B cell (primary cell): ENCODE measurements at regions not wholly inside any gene's neighbourhood (a gene's known extent, or its start where the extent isn't known, plus 50 kb on each side); places are given as distances from the start of the nearest gene placed in this dataset.

Source experiments
- ATAC-seq: fragments of 200-7000 bp; cut with Tn5 transposase; one replicate; pipeline ENCODE4 v1.10.0; 2021; ENCODE audit warnings: low read depth, mild to moderate bottlenecking, moderate number of reproducible peaks, moderate library complexity
- CTCF ChIA-PET: fragments of 350-600 bp; sonication (Branson Sonifier 250); formaldehyde crosslinking; loops from one replicate; lab custom pipeline; 2021; ENCODE audit warnings: antibody characterized with exemption, inconsistent platforms; lab: Charles Lee
- POLR2A ChIA-PET: fragments of 350-600 bp; sonication (Branson Sonifier 250); formaldehyde crosslinking; loops from one replicate; lab custom pipeline; 2021; ENCODE audit warnings: antibody characterized with exemption; lab: Charles Lee
- DNase-seq: peaks from one replicate; pipeline ENCODE4 v3.0.0; 2013
- H2AFZ ChIP-seq: 2 replicates; pipeline ENCODE4 v1.6.1; 2012; ENCODE audit warnings: mild to moderate bottlenecking, low read depth, low read length; ENCODE audit not compliant: insufficient read depth, poor library complexity, severe bottlenecking
- H3K27ac ChIP-seq, 2 donors: 1 replicate in 1 of 2; 2 replicates in 1 of 2; pipeline ENCODE4 v1.5.1; 2012 to 2013; ENCODE audit warnings: low read length in 2 of 2, mild to moderate bottlenecking in 2 of 2, moderate library complexity in 1 of 2
- H3K27me3 ChIP-seq, 4 experiments: fragments of 200-600 bp in 1 of 4; sonication (generic) in 1 of 4; replicated peaks in 1 of 4; 1 replicate in 2 of 4; 2 replicates in 2 of 4; pipeline versions ENCODE4 v1.6.1 to v1.7.0; 2013 to 2016; ENCODE audit warnings: low read length in 3 of 4, mild to moderate bottlenecking in 2 of 4, mixed read lengths in 1 of 4, moderate library complexity in 1 of 4; ENCODE audit not compliant: insufficient read depth in 4 of 4, control insufficient read depth in 3 of 4; ENCODE audit errors: control extremely low read depth in 1 of 4
- H3K36me3 ChIP-seq, 2 experiments: replicated peaks in 1 of 2; 1 replicate in 1 of 2; 2 replicates in 1 of 2; pipeline versions ENCODE4 v1.6.1 to v1.7.1; 2013; ENCODE audit warnings: low read length in 1 of 2; ENCODE audit not compliant: insufficient read depth in 2 of 2, control insufficient read depth in 1 of 2; ENCODE audit errors: control extremely low read depth in 1 of 2, extremely low read depth in 1 of 2
- H3K4me1 ChIP-seq, 2 donors: fragments of 200-600 bp in 1 of 2; sonication (generic) in 1 of 2; 1 replicate in 1 of 2; 2 replicates in 1 of 2; pipeline versions ENCODE4 v1.5.1 to v1.6.1; 2013 to 2017; ENCODE audit warnings: low read length in 2 of 2; ENCODE audit not compliant: control insufficient read depth in 2 of 2, insufficient read depth in 2 of 2
- H3K4me2 ChIP-seq: replicated peaks from 2 replicates; pipeline ENCODE3; 2012; ENCODE audit warnings: mild to moderate bottlenecking, low read depth, low read length; ENCODE audit not compliant: poor library complexity, severe bottlenecking
- H3K4me3 ChIP-seq, 5 experiments: fragments of 200-600 bp in 1 of 5; sonication (generic) in 1 of 5; 1 replicate in 3 of 5; 2 replicates in 2 of 5; pipeline versions ENCODE4 v1.5.1 to v1.7.0; 2011 to 2016; ENCODE audit warnings: low read length in 4 of 5, mild to moderate bottlenecking in 4 of 5, low read depth in 2 of 5, control low read depth in 1 of 5, moderate library complexity in 1 of 5; ENCODE audit not compliant: insufficient read depth in 1 of 5; ENCODE audit errors: control extremely low read depth in 1 of 5, extremely low read depth in 1 of 5
- H3K79me2 ChIP-seq: fragments of 200-600 bp; sonication (generic); one replicate; pipeline ENCODE4 v1.6.0; 2016; ENCODE audit warnings: low read length; ENCODE audit not compliant: control insufficient read depth, insufficient read depth
- H3K9ac ChIP-seq: fragments of 200-600 bp; sonication (generic); 2 replicates; pipeline ENCODE4 v1.6.1; 2017; ENCODE audit warnings: mild to moderate bottlenecking, low read length, moderate library complexity
- H3K9me3 ChIP-seq, 3 donors: one replicate each; pipeline versions ENCODE4 v1.6.1 to v1.7.1; 2013; ENCODE audit warnings: low read length in 2 of 3; ENCODE audit not compliant: control insufficient read depth in 2 of 3, insufficient read depth in 1 of 3; ENCODE audit errors: control extremely low read depth in 1 of 3
- H4K20me1 ChIP-seq: 2 replicates; pipeline ENCODE4 v1.6.0; 2012; ENCODE audit warnings: mild to moderate bottlenecking, low read length; ENCODE audit not compliant: insufficient read depth, control insufficient read depth, poor library complexity, severe bottlenecking
- H3K27ac Mint-ChIP-seq: one replicate; pipeline ENCODE4 v1.8.0; 2021; ENCODE audit warnings: mixed read lengths
- H3K27me3 Mint-ChIP-seq: one replicate; pipeline ENCODE4 v1.8.0; 2021; ENCODE audit warnings: mixed read lengths
- H3K4me1 Mint-ChIP-seq: one replicate; pipeline ENCODE4 v1.8.0; 2021; ENCODE audit warnings: mixed read lengths
- H3K4me3 Mint-ChIP-seq: one replicate; pipeline ENCODE4 v1.8.0; 2021; ENCODE audit warnings: mixed read lengths
- H3K9me3 Mint-ChIP-seq: one replicate; pipeline ENCODE4 v1.8.0; 2022; ENCODE audit warnings: mixed read lengths; ENCODE audit not compliant: insufficient read depth
- EZH2 ChIP-seq: IDR thresholded peaks from 2 replicates; pipeline ENCODE4 v1.6.1; 2012; ENCODE audit warnings: borderline replicate concordance, low read depth, mild to moderate bottlenecking, moderate library complexity, low read length; ENCODE audit not compliant: insufficient read depth, poor library complexity, severe bottlenecking
- WGBS: methylation state at CpG from one replicate; pipeline ENCODE4 v1.1.5; 2013; ENCODE audit warnings: missing lambda C conversion rate; ENCODE audit not compliant: insufficient coverage; 5-methylcytosine and 5-hydroxymethylcytosine counted together
- intact Hi-C: fragments of 100-400 bp; cut with micrococcal nuclease; formaldehyde crosslinking; loops from one replicate; pipeline ENCODE4 v1.10.0; 2022
- TF ChIP-seq, protein P1 (sequence below): fragments of 200-600 bp; IDR thresholded peaks from one replicate; pipeline ENCODE4 v1.8.0; 2022; ENCODE audit warnings: antibody characterized with exemption, mild to moderate bottlenecking

DNA sequence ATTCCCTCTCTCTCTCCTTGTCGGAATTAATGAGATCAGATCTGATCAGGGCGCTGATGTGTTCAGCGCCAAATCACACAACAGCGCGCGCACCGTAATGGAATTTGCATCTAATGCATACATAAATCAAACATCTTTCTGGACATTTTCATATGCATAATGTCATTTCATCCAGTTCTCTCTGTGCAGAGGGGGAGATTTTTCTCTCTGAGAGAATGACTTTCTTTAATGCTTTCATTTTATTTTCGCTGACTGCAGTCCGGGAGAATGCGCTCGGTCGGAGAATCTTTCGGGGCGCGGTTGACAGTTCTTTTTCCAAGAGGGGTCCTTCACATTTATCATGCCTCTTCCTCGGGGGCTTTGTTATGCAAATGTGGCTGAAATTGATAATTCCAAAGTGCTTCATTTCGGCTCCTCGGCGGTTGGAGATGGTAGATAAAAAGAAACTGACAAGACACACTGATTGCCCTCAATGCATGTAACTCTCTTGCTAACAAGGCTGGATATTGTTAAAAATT is 615.9 kb downstream of the VRK1 start:
- Histone ChIP-seq H3K27ac (no peak overlapping the region), H2AFZ (no peak overlapping the region), H4K20me1 (no peaks in the 10 kb centered on the region), H3K4me3 (peak overlapping the region in 1 of 5 experiments; percentile 26), H3K9me3 (peaks cover 0 to 5% (median 0%) of the 10 kb centered on the region in 3 donors), H3K36me3 (no peaks in the 10 kb centered on the region), H3K27me3 (peaks cover 0 to 35% (median 15%) of the 10 kb centered on the region in 4 experiments), H3K9ac (no peak overlapping the region), H3K4me2 (peak overlapping the region; percentile 6), H3K79me2 (no peaks in the 10 kb centered on the region), H3K4me1 (no peaks in the 10 kb centered on the region)
- H3K4me1 Mint-ChIP-seq = no peaks in the 10 kb centered on the region
- TF ChIP-seq EZH2 = no peak
- TF ChIP-seq, protein P1, sequence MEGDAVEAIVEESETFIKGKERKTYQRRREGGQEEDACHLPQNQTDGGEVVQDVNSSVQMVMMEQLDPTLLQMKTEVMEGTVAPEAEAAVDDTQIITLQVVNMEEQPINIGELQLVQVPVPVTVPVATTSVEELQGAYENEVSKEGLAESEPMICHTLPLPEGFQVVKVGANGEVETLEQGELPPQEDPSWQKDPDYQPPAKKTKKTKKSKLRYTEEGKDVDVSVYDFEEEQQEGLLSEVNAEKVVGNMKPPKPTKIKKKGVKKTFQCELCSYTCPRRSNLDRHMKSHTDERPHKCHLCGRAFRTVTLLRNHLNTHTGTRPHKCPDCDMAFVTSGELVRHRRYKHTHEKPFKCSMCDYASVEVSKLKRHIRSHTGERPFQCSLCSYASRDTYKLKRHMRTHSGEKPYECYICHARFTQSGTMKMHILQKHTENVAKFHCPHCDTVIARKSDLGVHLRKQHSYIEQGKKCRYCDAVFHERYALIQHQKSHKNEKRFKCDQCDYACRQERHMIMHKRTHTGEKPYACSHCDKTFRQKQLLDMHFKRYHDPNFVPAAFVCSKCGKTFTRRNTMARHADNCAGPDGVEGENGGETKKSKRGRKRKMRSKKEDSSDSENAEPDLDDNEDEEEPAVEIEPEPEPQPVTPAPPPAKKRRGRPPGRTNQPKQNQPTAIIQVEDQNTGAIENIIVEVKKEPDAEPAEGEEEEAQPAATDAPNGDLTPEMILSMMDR = no peak
- CTCF ChIA-PET = no interaction called here
- H3K9me3 Mint-ChIP-seq = no peaks in the 10 kb centered on the region
- no peak overlapping the region for H3K27ac Mint-ChIP-seq
- H3K4me3 Mint-ChIP-seq = no peak overlapping the region
- DNase-seq = no peak
- ATAC-seq = no peak
- POLR2A ChIA-PET = no interaction called here
- peaks cover 15% of the 10 kb centered on the region for H3K27me3 Mint-ChIP-seq
- WGBS = 11% methylated on average over 7 of the region's 19 CpGs
- intact Hi-C loops = no loop called here

DNA sequence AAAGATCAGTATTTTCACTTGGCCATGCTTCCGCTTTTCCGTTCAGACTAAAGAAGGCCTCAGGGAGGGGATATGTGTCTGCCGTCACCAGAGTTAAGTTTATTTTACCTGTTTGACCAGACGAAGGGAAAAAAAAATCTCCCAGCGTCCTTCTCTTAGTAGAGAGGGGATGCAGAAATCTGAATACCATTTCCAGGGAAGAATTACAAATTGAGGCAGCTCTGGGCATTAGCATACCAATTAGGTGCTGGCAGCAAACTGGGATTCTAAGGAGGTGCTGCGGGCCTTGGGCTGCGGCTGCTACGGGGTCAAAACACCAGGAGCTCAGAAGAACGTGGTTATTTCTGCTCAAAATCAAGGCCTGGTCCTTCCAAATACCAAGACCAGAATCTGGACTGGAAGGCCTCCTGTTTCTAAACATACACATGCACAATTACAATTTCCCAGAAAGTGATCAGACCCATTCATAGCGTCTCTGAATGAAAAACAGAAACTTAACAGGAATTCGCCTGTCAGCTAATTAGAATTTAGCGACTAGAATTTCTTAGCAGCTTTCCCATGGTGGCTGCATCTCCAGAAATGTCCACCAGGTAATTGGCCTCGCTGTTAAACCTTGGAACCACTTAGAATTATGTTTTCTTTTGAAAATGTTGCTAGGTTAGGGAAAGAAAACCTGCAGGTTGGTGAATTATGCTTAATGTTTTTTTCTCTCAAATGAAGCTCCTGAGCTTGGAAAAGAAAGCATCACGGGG is 617.0 kb downstream of the VRK1 start:
- H3K4me2 ChIP-seq = no peak overlapping the region
- no peaks in the 10 kb centered on the region for H4K20me1 ChIP-seq
- intact Hi-C loops = no loop called here

More for the DNA sequence above, 617.0 kb downstream of the VRK1 start:
- H3K36me3 ChIP-seq = no peaks in the 10 kb centered on the region
- 87% methylated on average over 14 of the region's 14 CpGs for WGBS
- DNase-seq = no peak
- peaks cover 13% of the 10 kb centered on the region for H3K27me3 Mint-ChIP-seq
- TF ChIP-seq, protein P1 = no peak
- no peak for TF ChIP-seq EZH2
- H3K9me3 Mint-ChIP-seq = no peaks in the 10 kb centered on the region
- ATAC-seq = no peak
- H3K27ac Mint-ChIP-seq = no peak overlapping the region
- peaks cover 0 to 35% (median 15%) of the 10 kb centered on the region in 4 experiments for H3K27me3 ChIP-seq
- no peaks in the 10 kb centered on the region for H3K4me1 Mint-ChIP-seq
- H3K79me2 ChIP-seq = no peaks in the 10 kb centered on the region
- peaks cover 0 to 6% (median 0%) of the 10 kb centered on the region in 3 donors for H3K9me3 ChIP-seq
- no peak overlapping the region for H2AFZ ChIP-seq
- no peaks in the 10 kb centered on the region for H3K4me1 ChIP-seq
- no peak overlapping the region for H3K4me3 ChIP-seq
- CTCF ChIA-PET = no interaction called here
- no peak overlapping the region for H3K4me3 Mint-ChIP-seq
- H3K27ac ChIP-seq = no peak overlapping the region
- POLR2A ChIA-PET = no interaction called here
- no peak overlapping the region for H3K9ac ChIP-seq
